SK-N-SH treated with all-trans-retinoic acid at 6 μM for 48 hours (cell line): ENCODE measurements at regions not wholly inside any gene's neighbourhood (a gene's known extent, or its start where the extent isn't known, plus 50 kb on each side); places are given as distances from the start of the nearest gene placed in this dataset.

ENCODE experiments used
- ATAC-seq: fragments of 200-7000 bp; cut with Tn5 transposase; 3 replicates; pipeline ENCODE4 v1.9.1; 2020; ENCODE audit warnings: mild to moderate bottlenecking, moderate library complexity
- ARNTL ChIP-seq: fragments of 450-650 bp; formaldehyde crosslinking; IDR thresholded peaks from 2 replicates; pipeline ENCODE4 v1.5.0; 2020; ENCODE audit warnings: low read depth, mild to moderate bottlenecking, moderate library complexity, borderline replicate concordance
- BACH2 ChIP-seq: fragments of 250-450 bp; sonication (Bioruptor Pico); IDR thresholded peaks from 2 replicates; pipeline ENCODE4 v1.9.0; 2021; ENCODE audit warnings: mild to moderate bottlenecking, borderline replicate concordance
- CREB5 ChIP-seq: fragments of 250-450 bp; sonication (Bioruptor Pico); IDR thresholded peaks from 2 replicates; pipeline ENCODE4 v1.5.1; 2020; ENCODE audit warnings: low read depth, mild to moderate bottlenecking, moderate library complexity
- CSDC2 ChIP-seq: fragments of 250-450 bp; sonication (Bioruptor Pico); IDR thresholded peaks from 2 replicates; pipeline ENCODE4 v1.5.0; 2020; ENCODE audit warnings: mild to moderate bottlenecking, moderate library complexity
- CSRNP3 ChIP-seq: fragments of 250-450 bp; sonication (Bioruptor Pico); IDR thresholded peaks from 2 replicates; pipeline ENCODE4 v1.5.1; 2021; ENCODE audit warnings: mild to moderate bottlenecking, moderate library complexity
- ESRRG ChIP-seq: fragments of 250-450 bp; sonication (Bioruptor Pico); IDR thresholded peaks from 2 replicates; pipeline ENCODE4 v1.6.1; 2021; ENCODE audit warnings: mild to moderate bottlenecking
- GLIS3 ChIP-seq: fragments of 250-450 bp; sonication (Bioruptor Pico); IDR thresholded peaks from 2 replicates; pipeline ENCODE4 v1.5.0; 2020; ENCODE audit warnings: mild to moderate bottlenecking, moderate library complexity
- ISL1 ChIP-seq: fragments of 250-450 bp; sonication (Bioruptor Pico); IDR thresholded peaks from 2 replicates; pipeline ENCODE4 v2.1.2; 2022; ENCODE audit warnings: mild to moderate bottlenecking, moderate library complexity
- OSR1 ChIP-seq: fragments of 250-450 bp; sonication (Bioruptor Pico); IDR thresholded peaks from 2 replicates; pipeline ENCODE4 v1.8.0; 2022; ENCODE audit warnings: moderate library complexity, mild to moderate bottlenecking, inconsistent platforms
- PATZ1 ChIP-seq: fragments of 250-450 bp; sonication (Bioruptor Pico); IDR thresholded peaks from 2 replicates; pipeline ENCODE4 v1.8.0; 2020; ENCODE audit warnings: mild to moderate bottlenecking, moderate library complexity, borderline replicate concordance
- POU6F1 ChIP-seq: fragments of 250-450 bp; sonication (Bioruptor Pico); IDR thresholded peaks from 2 replicates; pipeline ENCODE4 v1.8.0; 2021; ENCODE audit warnings: low read depth, mild to moderate bottlenecking, moderate library complexity, borderline replicate concordance
- PPARA ChIP-seq: fragments of 250-450 bp; sonication (Bioruptor Pico); IDR thresholded peaks from 2 replicates; pipeline ENCODE4 v1.5.0; 2020; ENCODE audit warnings: mild to moderate bottlenecking, borderline replicate concordance
- RARB ChIP-seq: fragments of 250-450 bp; sonication (Bioruptor Pico); IDR thresholded peaks from 2 replicates; pipeline ENCODE4 v1.8.0; 2021; ENCODE audit warnings: mild to moderate bottlenecking, moderate library complexity
- SNAI2 ChIP-seq: fragments of 250-450 bp; sonication (Bioruptor Pico); IDR thresholded peaks from 2 replicates; pipeline ENCODE4 v1.5.0; 2020; ENCODE audit warnings: mild to moderate bottlenecking, moderate library complexity
- TCF4 ChIP-seq: fragments of 250-450 bp; sonication (Bioruptor Pico); IDR thresholded peaks from 2 replicates; pipeline ENCODE4 v1.8.0; 2021; ENCODE audit warnings: mild to moderate bottlenecking, moderate library complexity, borderline replicate concordance
- TOX ChIP-seq: fragments of 250-450 bp; sonication (Bioruptor Pico); IDR thresholded peaks from 2 replicates; pipeline ENCODE4 v1.8.0; 2021; ENCODE audit warnings: mild to moderate bottlenecking, moderate library complexity, borderline replicate concordance
- TSHZ2 ChIP-seq: fragments of 250-450 bp; sonication (Bioruptor Pico); IDR thresholded peaks from 2 replicates; pipeline ENCODE4 v1.5.0; 2020; ENCODE audit warnings: mild to moderate bottlenecking, moderate library complexity
- ZC3H10 ChIP-seq: fragments of 250-450 bp; sonication (Bioruptor Pico); IDR thresholded peaks from 2 replicates; pipeline ENCODE4 v1.5.1; 2021; ENCODE audit warnings: mild to moderate bottlenecking, moderate library complexity
- ZFP3 ChIP-seq: fragments of 250-450 bp; sonication (Bioruptor Pico); IDR thresholded peaks from 2 replicates; pipeline ENCODE4 v1.5.0; 2020; ENCODE audit warnings: mild to moderate bottlenecking, moderate library complexity
- ZFP30 ChIP-seq: fragments of 450-650 bp; formaldehyde crosslinking; IDR thresholded peaks from 2 replicates; pipeline ENCODE4 v1.5.0; 2022; ENCODE audit warnings: mild to moderate bottlenecking, moderate library complexity
- ZNF565 ChIP-seq: fragments of 450-650 bp; formaldehyde crosslinking; conservative IDR thresholded peaks from 2 replicates; pipeline ENCODE4 v1.5.0; 2020; ENCODE audit warnings: low read depth, mild to moderate bottlenecking, moderate library complexity
- ZNF70 ChIP-seq: fragments of 450-650 bp; formaldehyde crosslinking; IDR thresholded peaks from 2 replicates; pipeline ENCODE4 v1.5.0; 2020; ENCODE audit warnings: mild to moderate bottlenecking, moderate library complexity
- ZNF8 ChIP-seq: fragments of 450-650 bp; formaldehyde crosslinking; IDR thresholded peaks from 2 replicates; pipeline ENCODE4 v1.5.0; 2020; ENCODE audit warnings: mild to moderate bottlenecking, moderate library complexity

- TF ChIP-seq ZC3H10 = no peak
- TF ChIP-seq, all 23 proteins: peak for 0
- ATAC-seq = no peak
These were observed 109.2 kb upstream of the TRPC6 start for GRCh38 chr11:101692980-101693379.

- TF ChIP-seq ISL1 (CRISPR knock-in tag) (peak; percentile 55; the same call in 1 of the 2 replicates), CSRNP3 (CRISPR knock-in tag) (no peak)
- ATAC-seq = no peak
These were observed 102.7 kb upstream of the TRPC6 start for GRCh38 chr11:101686514-101686913.

GRCh38 chr11:101668236-101668635 is 84.4 kb upstream of the TRPC6 start:
- no peak for ATAC-seq
- TF ChIP-seq PATZ1 (CRISPR knock-in tag) (no peak), TCF4 (CRISPR knock-in tag) (no peak), GLIS3 (CRISPR knock-in tag) (no peak), ESRRG (CRISPR knock-in tag) (no peak), CSDC2 (CRISPR knock-in tag) (no peak), POU6F1 (CRISPR knock-in tag) (no peak), ZNF8 (CRISPR knock-in tag) (no peak), ZFP30 (no peak), ISL1 (CRISPR knock-in tag) (no peak), PPARA (CRISPR knock-in tag) (no peak), ZNF565 (no peak), ZC3H10 (no peak), TOX (CRISPR knock-in tag) (no peak), ARNTL (no peak), ZFP3 (no peak), RARB (CRISPR knock-in tag) (no peak), OSR1 (CRISPR knock-in tag) (no peak), CREB5 (CRISPR knock-in tag) (no peak), SNAI2 (CRISPR knock-in tag) (no peak), ZNF70 (no peak)

- no peak for ATAC-seq
- TF ChIP-seq ZFP3 = no peak
- TF ChIP-seq ZNF565 = no peak
- TF ChIP-seq TCF4 (CRISPR knock-in tag) = no peak
- no peak for TF ChIP-seq ZC3H10
- no peak for TF ChIP-seq ESRRG (CRISPR knock-in tag)
- no peak for TF ChIP-seq ISL1 (CRISPR knock-in tag)
- no peak for TF ChIP-seq PPARA (CRISPR knock-in tag)
- no peak for TF ChIP-seq TSHZ2 (CRISPR knock-in tag)
- TF ChIP-seq CSDC2 (CRISPR knock-in tag) = no peak
- no peak for TF ChIP-seq ARNTL
- no peak for TF ChIP-seq BACH2
- no peak for TF ChIP-seq ZNF8 (CRISPR knock-in tag)
- no peak for TF ChIP-seq TOX (CRISPR knock-in tag)
- TF ChIP-seq RARB (CRISPR knock-in tag) = no peak
- TF ChIP-seq ZNF70 = no peak
- no peak for TF ChIP-seq PATZ1 (CRISPR knock-in tag)
- no peak for TF ChIP-seq POU6F1 (CRISPR knock-in tag)
- no peak for TF ChIP-seq SNAI2 (CRISPR knock-in tag)
- TF ChIP-seq ZFP30 = no peak
These were observed 83.1 kb upstream of the TRPC6 start for GRCh38 chr11:101666916-101667315.
